Central memory CD8-positive, alpha-beta T cell (primary cell): ENCODE measurements at regions not wholly inside any gene's neighbourhood (a gene's known extent, or its start where the extent isn't known, plus 50 kb on each side); places are given as distances from the start of the nearest gene placed in this dataset.

Source experiments
- ATAC-seq: fragments of 150-1000 bp; cut with Tn5 transposase; replicated peaks from 2 replicates; pipeline ENCODE4 v1.10.0; 2022; ENCODE audit warnings: mild to moderate bottlenecking, moderate FRiP score, moderate number of reproducible peaks; ENCODE audit not compliant: poor library complexity, severe bottlenecking; ENCODE audit errors: extremely low read depth
- DNase-seq, 2 donors: peaks; one replicate each; pipeline ENCODE4 v3.0.0; 2021; ENCODE audit warnings: low spot score in 2 of 2
- H3K27ac Mint-ChIP-seq: one replicate; pipeline ENCODE4 v1.8.0; 2022; ENCODE audit warnings: low read depth, mild to moderate bottlenecking, moderate library complexity, mixed read lengths
- H3K27me3 Mint-ChIP-seq: one replicate; pipeline ENCODE4 v1.8.0; 2022; ENCODE audit warnings: mixed read lengths
- H3K36me3 Mint-ChIP-seq: one replicate; pipeline ENCODE4 v1.8.0; 2022; ENCODE audit warnings: mild to moderate bottlenecking, moderate library complexity, mixed read lengths; ENCODE audit not compliant: insufficient read depth
- H3K4me1 Mint-ChIP-seq: one replicate; pipeline ENCODE4 v1.8.0; 2022; ENCODE audit warnings: mixed read lengths
- H3K4me3 Mint-ChIP-seq: one replicate; pipeline ENCODE4 v1.8.0; 2022; ENCODE audit warnings: mild to moderate bottlenecking, moderate library complexity, mixed read lengths
- H3K9me3 Mint-ChIP-seq: one replicate; pipeline ENCODE4 v1.8.0; 2022; ENCODE audit warnings: mixed read lengths

- H3K27ac Mint-ChIP-seq = no peak overlapping the region
- H3K4me3 Mint-ChIP-seq = no peak overlapping the region
- ATAC-seq = no peak
- peaks cover 25% of the 10 kb centered on the region for H3K27me3 Mint-ChIP-seq
- H3K4me1 Mint-ChIP-seq = no peaks in the 10 kb centered on the region
- no peaks in the 10 kb centered on the region for H3K9me3 Mint-ChIP-seq
- DNase-seq = no peak
- no peaks in the 10 kb centered on the region for H3K36me3 Mint-ChIP-seq
These were observed 69.0 kb upstream of the RFXAP start for GRCh38 chr13:36750046-36750445.

- Mint-ChIP-seq H3K27me3 (peaks cover 29% of the 10 kb centered on the region), H3K36me3 (no peaks in the 10 kb centered on the region), H3K4me3 (no peak overlapping the region), H3K9me3 (no peaks in the 10 kb centered on the region), H3K4me1 (no peaks in the 10 kb centered on the region), H3K27ac (no peak overlapping the region)
- ATAC-seq = no peak
- no peak for DNase-seq
These were observed 68.6 kb upstream of the RFXAP start for GRCh38 chr13:36750461-36750860.

GRCh38 chr13:36750946-36751345, 68.1 kb upstream of the RFXAP start:
- Mint-ChIP-seq H3K36me3 (no peaks in the 10 kb centered on the region), H3K27me3 (peaks cover 29% of the 10 kb centered on the region), H3K4me3 (no peak overlapping the region), H3K27ac (no peak overlapping the region), H3K9me3 (no peaks in the 10 kb centered on the region), H3K4me1 (no peaks in the 10 kb centered on the region)
- DNase-seq (no peak), ATAC-seq (no peak)

GRCh38 chr13:36752673-36753072, 66.3 kb upstream of the RFXAP start:
- no peak overlapping the region for H3K27ac Mint-ChIP-seq
- DNase-seq (no peak), ATAC-seq (no peak)
- H3K4me1 Mint-ChIP-seq = no peaks in the 10 kb centered on the region
- H3K27me3 Mint-ChIP-seq = peaks cover 29% of the 10 kb centered on the region
- H3K4me3 Mint-ChIP-seq = no peak overlapping the region
- no peaks in the 10 kb centered on the region for H3K36me3 Mint-ChIP-seq
- H3K9me3 Mint-ChIP-seq = no peaks in the 10 kb centered on the region

- Mint-ChIP-seq H3K4me3 (no peak overlapping the region), H3K27me3 (peaks cover 29% of the 10 kb centered on the region), H3K36me3 (no peaks in the 10 kb centered on the region), H3K4me1 (no peaks in the 10 kb centered on the region), H3K27ac (no peak overlapping the region), H3K9me3 (no peaks in the 10 kb centered on the region)
- ATAC-seq (no peak), DNase-seq (no peak)
These were observed 65.8 kb upstream of the RFXAP start for GRCh38 chr13:36753176-36753575.

- ATAC-seq (no peak), DNase-seq (no peak)
- no peaks in the 10 kb centered on the region for H3K36me3 Mint-ChIP-seq
- no peak overlapping the region for H3K4me3 Mint-ChIP-seq
- H3K27me3 Mint-ChIP-seq = peaks cover 37% of the 10 kb centered on the region
- no peaks in the 10 kb centered on the region for H3K4me1 Mint-ChIP-seq
- H3K27ac Mint-ChIP-seq = no peak overlapping the region
- H3K9me3 Mint-ChIP-seq = no peaks in the 10 kb centered on the region
These were observed 60.7 kb upstream of the RFXAP start for GRCh38 chr13:36758345-36758744.

GRCh38 chr13:36763126-36763722, 55.8 kb upstream of the RFXAP start:
- Mint-ChIP-seq H3K27ac (no peak overlapping the region), H3K4me3 (no peak overlapping the region), H3K27me3 (peaks cover 55% of the 10 kb centered on the region), H3K4me1 (no peaks in the 10 kb centered on the region), H3K9me3 (peaks cover 16% of the 10 kb centered on the region), H3K36me3 (no peaks in the 10 kb centered on the region)
- DNase-seq (no peak), ATAC-seq (no peak)

GRCh38 chr13:36764536-36764935, 54.5 kb upstream of the RFXAP start:
- ATAC-seq (no peak), DNase-seq (no peak)
- no peak overlapping the region for H3K27ac Mint-ChIP-seq
- H3K36me3 Mint-ChIP-seq = no peaks in the 10 kb centered on the region
- H3K4me1 Mint-ChIP-seq = no peaks in the 10 kb centered on the region
- peaks cover 16% of the 10 kb centered on the region for H3K9me3 Mint-ChIP-seq
- H3K4me3 Mint-ChIP-seq = no peak overlapping the region
- H3K27me3 Mint-ChIP-seq = peaks cover 55% of the 10 kb centered on the region

GRCh38 chr13:36764957-36765356, 54.1 kb upstream of the RFXAP start:
- Mint-ChIP-seq H3K9me3 (peaks cover 16% of the 10 kb centered on the region), H3K4me3 (no peak overlapping the region), H3K27ac (no peak overlapping the region), H3K27me3 (peaks cover 55% of the 10 kb centered on the region), H3K36me3 (no peaks in the 10 kb centered on the region), H3K4me1 (no peaks in the 10 kb centered on the region)
- DNase-seq = no peak
- no peak for ATAC-seq

GRCh38 chr13:36766295-36766694, 52.7 kb upstream of the RFXAP start:
- H3K4me3 Mint-ChIP-seq = no peak overlapping the region
- H3K36me3 Mint-ChIP-seq = no peaks in the 10 kb centered on the region

GRCh38 chr13:36767276-36767675, 51.7 kb upstream of the RFXAP start:
- H3K36me3 Mint-ChIP-seq = no peaks in the 10 kb centered on the region
- DNase-seq (no peak), ATAC-seq (no peak)
- no peak overlapping the region for H3K4me3 Mint-ChIP-seq
- H3K27ac Mint-ChIP-seq = no peak overlapping the region
- H3K4me1 Mint-ChIP-seq = no peaks in the 10 kb centered on the region
- H3K9me3 Mint-ChIP-seq = peaks cover 16% of the 10 kb centered on the region
- peaks cover 48% of the 10 kb centered on the region for H3K27me3 Mint-ChIP-seq

More at GRCh38 chr13:36766295-36766694, 52.7 kb upstream of the RFXAP start:
- Mint-ChIP-seq H3K27ac (peak overlapping the region; percentile 25), H3K27me3 (peaks cover 55% of the 10 kb centered on the region), H3K4me1 (no peaks in the 10 kb centered on the region), H3K9me3 (peaks cover 16% of the 10 kb centered on the region)
- ATAC-seq (no peak), DNase-seq (no peak)

GRCh38 chr13:36769126-36769525, 49.9 kb upstream of the RFXAP start:
- DNase-seq (no peak), ATAC-seq (no peak)
- peaks cover 16% of the 10 kb centered on the region for H3K9me3 Mint-ChIP-seq
- no peak overlapping the region for H3K4me3 Mint-ChIP-seq
- H3K4me1 Mint-ChIP-seq = no peaks in the 10 kb centered on the region
- H3K27ac Mint-ChIP-seq = no peak overlapping the region
- H3K36me3 Mint-ChIP-seq = no peaks in the 10 kb centered on the region
- peaks cover 41% of the 10 kb centered on the region for H3K27me3 Mint-ChIP-seq
